ENCODE measurements at regions not wholly inside any gene's neighbourhood (a gene's known extent, or its start where the extent isn't known, plus 50 kb on each side); places are given as distances from the start of the nearest gene placed in this dataset.

DNA sequence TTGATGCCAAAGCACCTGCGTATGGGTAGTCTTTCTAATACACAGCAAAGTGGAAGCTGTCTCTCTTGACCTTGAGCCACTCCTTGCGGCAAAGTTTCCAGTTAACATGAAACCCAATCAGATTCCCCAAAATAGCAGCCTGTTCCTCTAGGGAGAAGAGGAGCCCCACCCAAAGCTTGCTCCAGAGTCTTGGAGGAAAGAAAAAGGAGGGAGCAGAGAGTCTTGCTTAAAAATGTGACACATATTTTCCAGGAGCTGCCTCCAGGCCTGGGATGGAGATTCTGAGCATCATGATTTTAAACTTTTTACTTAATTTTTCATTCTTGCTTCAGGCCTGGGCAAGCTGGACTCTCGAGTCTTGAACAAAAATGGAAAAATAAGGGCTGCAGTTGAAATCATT lies 223.5 kb upstream of the TNC start:
- H3K36me3 ChIP-seq (replicated peaks in 1 of 2; ENCODE audit: control insufficient read depth in 1 of 2, insufficient read depth in 2 of 2, low read length in 2 of 2), result no peaks in the 10 kb centered on the region
- H3K9me3 ChIP-seq (ENCODE audit: low read length), result peaks cover 5% of the 10 kb centered on the region; the same call in 1 of the 2 replicates
- H3K4me3 ChIP-seq (replicated peaks in 1 of 3; ENCODE audit: insufficient read depth in 1 of 3, low read depth in 2 of 3, low read length in 3 of 3), result no peak overlapping the region
- H3K27me3 ChIP-seq (ENCODE audit: control insufficient read depth in 1 of 2, insufficient read depth in 2 of 2, low read length in 2 of 2), result no peaks in the 10 kb centered on the region
- no peaks in the 10 kb centered on the region for H4K20me1 ChIP-seq (ENCODE audit: insufficient read depth, low read length)
- ATAC-seq (no peak), FAIRE-seq (no peak), DNase-seq (ENCODE audit: low spot score) (no peak)
- ChIA-PET POLR2A (no interaction called here), CTCF (ENCODE audit: low intra/inter-chr PET ratio, low total read pairs) (no interaction called here)
- H3K4me2 ChIP-seq (ENCODE audit: low read depth, low read length), result no peak overlapping the region
- 0% methylated on average over 3 of the region's 3 CpGs for WGBS (ENCODE audit: low lambda C conversion rate)
- TF ChIP-seq SCMH1 (CRISPR knock-in tag; IDR thresholded peaks at IDR 0.05; ENCODE audit: borderline replicate concordance), result no peak
- no peak for TF ChIP-seq NR1H2 (CRISPR knock-in tag; IDR thresholded peaks at IDR 0.05; ENCODE audit: borderline replicate concordance, low read depth)
- no peak for TF ChIP-seq ISX (CRISPR knock-in tag; conservative IDR thresholded peaks at IDR 0.05)
- no peak for TF ChIP-seq ZNF75D (CRISPR knock-in tag; IDR thresholded peaks at IDR 0.05; ENCODE audit: borderline replicate concordance)
- TF ChIP-seq CAMTA2 (CRISPR knock-in tag; IDR thresholded peaks at IDR 0.05; ENCODE audit: borderline replicate concordance), result no peak
- TF ChIP-seq ZNF460 (CRISPR knock-in tag; IDR thresholded peaks at IDR 0.05; ENCODE audit: borderline replicate concordance), result no peak
- TF ChIP-seq, protein P1, sequence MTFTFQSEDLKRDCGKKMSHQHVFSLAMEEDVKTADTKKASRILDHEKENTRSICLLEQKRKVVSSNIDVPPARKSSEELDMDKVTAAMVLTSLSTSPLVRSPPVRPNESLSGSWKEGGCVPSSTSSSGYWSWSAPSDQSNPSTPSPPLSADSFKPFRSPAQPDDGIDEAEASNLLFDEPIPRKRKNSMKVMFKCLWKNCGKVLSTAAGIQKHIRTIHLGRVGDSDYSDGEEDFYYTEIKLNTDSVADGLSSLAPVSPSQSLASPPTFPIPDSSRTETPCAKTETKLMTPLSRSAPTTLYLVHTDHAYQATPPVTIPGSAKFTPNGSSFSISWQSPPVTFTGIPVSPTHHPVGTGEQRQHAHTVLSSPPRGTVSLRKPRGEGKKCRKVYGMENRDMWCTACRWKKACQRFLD (CRISPR knock-in tag; IDR thresholded peaks at IDR 0.05; ENCODE audit: borderline replicate concordance), result no peak
- no peak for TF ChIP-seq FOXP1 (IDR thresholded peaks at IDR 0.05)
- no peak for TF ChIP-seq FOXP1 (CRISPR knock-in tag; IDR thresholded peaks at IDR 0.05)
- TF ChIP-seq FOXA3 (CRISPR knock-in tag; IDR thresholded peaks at IDR 0.05), result no peak
- no peak for TF ChIP-seq ZNF232 (CRISPR knock-in tag; IDR thresholded peaks at IDR 0.05; ENCODE audit: borderline replicate concordance)
- TF ChIP-seq NCOA1 (CRISPR knock-in tag; IDR thresholded peaks at IDR 0.05), result no peak
- TF ChIP-seq U2AF1 (optimal IDR thresholded peaks at IDR 0.05; ENCODE audit: low read depth, low read length), result no peak
- TF ChIP-seq, protein P2, sequence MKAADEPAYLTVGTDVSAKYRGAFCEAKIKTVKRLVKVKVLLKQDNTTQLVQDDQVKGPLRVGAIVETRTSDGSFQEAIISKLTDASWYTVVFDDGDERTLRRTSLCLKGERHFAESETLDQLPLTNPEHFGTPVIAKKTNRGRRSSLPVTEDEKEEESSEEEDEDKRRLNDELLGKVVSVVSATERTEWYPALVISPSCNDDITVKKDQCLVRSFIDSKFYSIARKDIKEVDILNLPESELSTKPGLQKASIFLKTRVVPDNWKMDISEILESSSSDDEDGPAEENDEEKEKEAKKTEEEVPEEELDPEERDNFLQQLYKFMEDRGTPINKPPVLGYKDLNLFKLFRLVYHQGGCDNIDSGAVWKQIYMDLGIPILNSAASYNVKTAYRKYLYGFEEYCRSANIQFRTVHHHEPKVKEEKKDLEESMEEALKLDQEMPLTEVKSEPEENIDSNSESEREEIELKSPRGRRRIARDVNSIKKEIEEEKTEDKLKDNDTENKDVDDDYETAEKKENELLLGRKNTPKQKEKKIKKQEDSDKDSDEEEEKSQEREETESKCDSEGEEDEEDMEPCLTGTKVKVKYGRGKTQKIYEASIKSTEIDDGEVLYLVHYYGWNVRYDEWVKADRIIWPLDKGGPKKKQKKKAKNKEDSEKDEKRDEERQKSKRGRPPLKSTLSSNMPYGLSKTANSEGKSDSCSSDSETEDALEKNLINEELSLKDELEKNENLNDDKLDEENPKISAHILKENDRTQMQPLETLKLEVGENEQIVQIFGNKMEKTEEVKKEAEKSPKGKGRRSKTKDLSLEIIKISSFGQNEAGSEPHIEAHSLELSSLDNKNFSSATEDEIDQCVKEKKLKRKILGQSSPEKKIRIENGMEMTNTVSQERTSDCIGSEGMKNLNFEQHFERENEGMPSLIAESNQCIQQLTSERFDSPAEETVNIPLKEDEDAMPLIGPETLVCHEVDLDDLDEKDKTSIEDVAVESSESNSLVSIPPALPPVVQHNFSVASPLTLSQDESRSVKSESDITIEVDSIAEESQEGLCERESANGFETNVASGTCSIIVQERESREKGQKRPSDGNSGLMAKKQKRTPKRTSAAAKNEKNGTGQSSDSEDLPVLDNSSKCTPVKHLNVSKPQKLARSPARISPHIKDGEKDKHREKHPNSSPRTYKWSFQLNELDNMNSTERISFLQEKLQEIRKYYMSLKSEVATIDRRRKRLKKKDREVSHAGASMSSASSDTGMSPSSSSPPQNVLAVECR (CRISPR knock-in tag; IDR thresholded peaks at IDR 0.05; ENCODE audit: borderline replicate concordance), result no peak
- TF ChIP-seq, protein P3, sequence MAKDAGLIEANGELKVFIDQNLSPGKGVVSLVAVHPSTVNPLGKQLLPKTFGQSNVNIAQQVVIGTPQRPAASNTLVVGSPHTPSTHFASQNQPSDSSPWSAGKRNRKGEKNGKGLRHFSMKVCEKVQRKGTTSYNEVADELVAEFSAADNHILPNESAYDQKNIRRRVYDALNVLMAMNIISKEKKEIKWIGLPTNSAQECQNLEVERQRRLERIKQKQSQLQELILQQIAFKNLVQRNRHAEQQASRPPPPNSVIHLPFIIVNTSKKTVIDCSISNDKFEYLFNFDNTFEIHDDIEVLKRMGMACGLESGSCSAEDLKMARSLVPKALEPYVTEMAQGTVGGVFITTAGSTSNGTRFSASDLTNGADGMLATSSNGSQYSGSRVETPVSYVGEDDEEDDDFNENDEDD (CRISPR knock-in tag; IDR thresholded peaks at IDR 0.05; ENCODE audit: borderline replicate concordance), result no peak
- TF ChIP-seq SMAD3 (CRISPR knock-in tag; IDR thresholded peaks at IDR 0.05), result no peak
- TF ChIP-seq, protein P4, sequence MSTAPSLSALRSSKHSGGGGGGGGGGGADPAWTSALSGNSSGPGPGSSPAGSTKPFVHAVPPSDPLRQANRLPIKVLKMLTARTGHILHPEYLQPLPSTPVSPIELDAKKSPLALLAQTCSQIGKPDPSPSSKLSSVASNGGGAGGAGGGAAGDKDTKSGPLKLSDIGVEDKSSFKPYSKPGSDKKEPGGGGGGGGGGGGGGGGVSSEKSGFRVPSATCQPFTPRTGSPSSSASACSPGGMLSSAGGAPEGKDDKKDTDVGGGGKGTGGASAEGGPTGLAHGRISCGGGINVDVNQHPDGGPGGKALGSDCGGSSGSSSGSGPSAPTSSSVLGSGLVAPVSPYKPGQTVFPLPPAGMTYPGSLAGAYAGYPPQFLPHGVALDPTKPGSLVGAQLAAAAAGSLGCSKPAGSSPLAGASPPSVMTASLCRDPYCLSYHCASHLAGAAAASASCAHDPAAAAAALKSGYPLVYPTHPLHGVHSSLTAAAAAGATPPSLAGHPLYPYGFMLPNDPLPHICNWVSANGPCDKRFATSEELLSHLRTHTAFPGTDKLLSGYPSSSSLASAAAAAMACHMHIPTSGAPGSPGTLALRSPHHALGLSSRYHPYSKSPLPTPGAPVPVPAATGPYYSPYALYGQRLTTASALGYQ (CRISPR knock-in tag; IDR thresholded peaks at IDR 0.05), result no peak
- in situ Hi-C loops (cut with HindIII; ENCODE audit: extremely low pct_ligation_motif_present, low pct_unique_long_range_greater_than_20kb), result no loop called here
- BruUV-seq (replicated peaks), result no TSS peak
- H3K4me1 ChIP-seq (ENCODE audit: insufficient read depth, low read length), result no peaks in the 10 kb centered on the region
- H3K27ac ChIP-seq (ENCODE audit: extremely low read length, insufficient read depth, low read length), result no peak overlapping the region
- no peak overlapping the region for H2AFZ ChIP-seq (ENCODE audit: low read length)
- intact Hi-C loops (cut with micrococcal nuclease; ENCODE audit: unreplicated experiment), result no loop called here
- no peaks in the 10 kb centered on the region for H3K79me2 ChIP-seq (ENCODE audit: insufficient read depth, low read length)
- no peak overlapping the region for H3K9ac ChIP-seq (ENCODE audit: insufficient read depth, low read depth, low read length)
